ENCODE measurements at regions not wholly inside any gene's neighbourhood (a gene's known extent, or its start where the extent isn't known, plus 50 kb on each side); places are given as distances from the start of the nearest gene placed in this dataset.

- TF ChIP-seq ZHX2 (IDR thresholded peaks at IDR 0.05; ENCODE audit: low read depth) = no peak
- TF ChIP-seq ZHX2 (CRISPR knock-in tag; IDR thresholded peaks at IDR 0.05; ENCODE audit: borderline replicate concordance) = no peak
- TF ChIP-seq ZFP90 (CRISPR knock-in tag; IDR thresholded peaks at IDR 0.05; ENCODE audit: borderline replicate concordance) = no peak
- no peak for TF ChIP-seq HIC2 (CRISPR knock-in tag; IDR thresholded peaks at IDR 0.05; ENCODE audit: low read depth)
- no peak for TF ChIP-seq MAFF (IDR thresholded peaks at IDR 0.05; ENCODE audit: low read depth, low read length)
Observed at GRCh38 chr1:238779716-238780115, 606.7 kb upstream of the CHRM3 start (continued).

GRCh38 chr1:238778113-238778512 is 608.3 kb upstream of the CHRM3 start:
- intact Hi-C loops (cut with micrococcal nuclease; ENCODE audit: unreplicated experiment) (no loop called here), in situ Hi-C loops (cut with HindIII; ENCODE audit: extremely low pct_ligation_motif_present, low pct_unique_long_range_greater_than_20kb) (no loop called here)
- H3K4me2 ChIP-seq (ENCODE audit: low read depth, low read length) = no peak overlapping the region
- no peak for ATAC-seq
- POLR2A ChIA-PET = no interaction called here
- CTCF ChIA-PET (ENCODE audit: low intra/inter-chr PET ratio, low total read pairs) = no interaction called here
- H3K9me3 ChIP-seq (ENCODE audit: low read length) = peaks cover 88% of the 10 kb centered on the region
- H4K20me1 ChIP-seq (ENCODE audit: insufficient read depth, low read length) = no peaks in the 10 kb centered on the region
- no peak overlapping the region for H2AFZ ChIP-seq (ENCODE audit: low read length)
- no peaks in the 10 kb centered on the region for H3K4me1 ChIP-seq (ENCODE audit: insufficient read depth, low read length)
- no peak for DNase-seq (ENCODE audit: low spot score)
- H3K4me3 ChIP-seq (replicated peaks in 1 of 3; ENCODE audit: insufficient read depth in 1 of 3, low read depth in 2 of 3, low read length in 3 of 3) = no peak overlapping the region
- no peak for FAIRE-seq
- BruUV-seq (replicated peaks) = no TSS peak
- no peaks in the 10 kb centered on the region for H3K36me3 ChIP-seq (replicated peaks in 1 of 2; ENCODE audit: control insufficient read depth in 1 of 2, insufficient read depth in 2 of 2, low read length in 2 of 2)
- no peak overlapping the region for H3K9ac ChIP-seq (ENCODE audit: insufficient read depth, low read depth, low read length)
- H3K79me2 ChIP-seq (ENCODE audit: insufficient read depth, low read length) = no peaks in the 10 kb centered on the region
- 0% methylated on average over 1 of the region's 1 CpG for WGBS (ENCODE audit: low lambda C conversion rate)
- H3K27ac ChIP-seq (ENCODE audit: extremely low read length, insufficient read depth, low read length) = no peak overlapping the region
- H3K27me3 ChIP-seq (ENCODE audit: control insufficient read depth in 1 of 2, insufficient read depth in 2 of 2, low read length in 2 of 2) = no peaks in the 10 kb centered on the region
- TF ChIP-seq RNF2 (conservative IDR thresholded peaks at IDR 0.05; ENCODE audit: low read depth) (no peak), ZNF224 (CRISPR knock-in tag; IDR thresholded peaks at IDR 0.05) (no peak), CENPX (CRISPR knock-in tag; IDR thresholded peaks at IDR 0.05) (no peak)
